Neural cell (in vitro differentiated cells): ENCODE measurements at regions not wholly inside any gene's neighbourhood (a gene's known extent, or its start where the extent isn't known, plus 50 kb on each side); places are given as distances from the start of the nearest gene placed in this dataset.
"Not testable (repeated sequence)": the region's sequence is repeated elsewhere in the genome, so short reads cannot be mapped to it uniquely, and the experiment has no call there.

Experiments
- EP300 ChIP-seq: fragments of 450-650 bp; conservative IDR thresholded peaks from 2 replicates; pipeline ENCODE4 v1.6.1; 2014; ENCODE audit warnings: antibody characterized with exemption, mild to moderate bottlenecking, moderate library complexity; ENCODE audit not compliant: poor library complexity, severe bottlenecking
- TF ChIP-seq, protein P1 (sequence below): fragments of 450-650 bp; IDR thresholded peaks from 2 replicates; pipeline ENCODE4 v1.5.1; 2014; ENCODE audit warnings: antibody characterized with exemption, mild to moderate bottlenecking, moderate library complexity; ENCODE audit not compliant: poor library complexity, severe bottlenecking

DNA sequence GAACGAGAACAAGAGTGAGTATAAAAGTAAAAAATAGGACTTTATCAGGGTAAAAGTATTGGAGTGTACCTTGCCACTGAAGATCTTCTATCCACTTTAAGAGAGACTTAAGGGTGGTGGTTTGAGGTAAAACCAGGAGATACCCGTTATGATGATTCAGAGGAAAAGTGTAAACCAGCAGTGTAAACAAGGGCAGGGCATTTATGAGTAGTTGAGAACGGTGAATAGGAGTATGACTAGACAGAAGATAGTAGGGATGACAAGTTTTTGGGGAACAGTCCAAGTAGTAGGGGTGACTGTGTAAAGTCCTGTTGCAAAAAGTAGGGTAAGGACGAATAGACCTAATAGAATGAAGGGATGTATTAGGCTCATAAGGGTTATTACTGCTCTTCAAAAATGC, 131.5 kb upstream of the VANGL1 start:
- TF ChIP-seq, protein P1, sequence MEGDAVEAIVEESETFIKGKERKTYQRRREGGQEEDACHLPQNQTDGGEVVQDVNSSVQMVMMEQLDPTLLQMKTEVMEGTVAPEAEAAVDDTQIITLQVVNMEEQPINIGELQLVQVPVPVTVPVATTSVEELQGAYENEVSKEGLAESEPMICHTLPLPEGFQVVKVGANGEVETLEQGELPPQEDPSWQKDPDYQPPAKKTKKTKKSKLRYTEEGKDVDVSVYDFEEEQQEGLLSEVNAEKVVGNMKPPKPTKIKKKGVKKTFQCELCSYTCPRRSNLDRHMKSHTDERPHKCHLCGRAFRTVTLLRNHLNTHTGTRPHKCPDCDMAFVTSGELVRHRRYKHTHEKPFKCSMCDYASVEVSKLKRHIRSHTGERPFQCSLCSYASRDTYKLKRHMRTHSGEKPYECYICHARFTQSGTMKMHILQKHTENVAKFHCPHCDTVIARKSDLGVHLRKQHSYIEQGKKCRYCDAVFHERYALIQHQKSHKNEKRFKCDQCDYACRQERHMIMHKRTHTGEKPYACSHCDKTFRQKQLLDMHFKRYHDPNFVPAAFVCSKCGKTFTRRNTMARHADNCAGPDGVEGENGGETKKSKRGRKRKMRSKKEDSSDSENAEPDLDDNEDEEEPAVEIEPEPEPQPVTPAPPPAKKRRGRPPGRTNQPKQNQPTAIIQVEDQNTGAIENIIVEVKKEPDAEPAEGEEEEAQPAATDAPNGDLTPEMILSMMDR, result not testable (repeated sequence)
- not testable (repeated sequence) for TF ChIP-seq EP300
